ENCODE measurements at regions not wholly inside any gene's neighbourhood (a gene's known extent, or its start where the extent isn't known, plus 50 kb on each side); places are given as distances from the start of the nearest gene placed in this dataset.

- Histone ChIP-seq H4K8ac (ENCODE audit: low read length) (no peak overlapping the region), H3K4ac (ENCODE audit: low read depth in 1 of 2, low read length in 2 of 2) (no peak overlapping the region), H2BK5ac (ENCODE audit: low read depth, low read length, poor library complexity, severe bottlenecking) (no peak overlapping the region), H3K36me3 (ENCODE audit: control insufficient read depth in 1 of 2, insufficient read depth in 2 of 2, low read depth in 1 of 2, low read length in 2 of 2) (no peaks in the 10 kb centered on the region), H4K91ac (ENCODE audit: low read length) (no peak overlapping the region), H2BK120ac (ENCODE audit: low read depth, low read length) (no peak overlapping the region), H3K4me1 (ENCODE audit: control insufficient read depth, insufficient read depth, low read depth, low read length) (no peaks in the 10 kb centered on the region), H3K27me3 (ENCODE audit: control insufficient read depth in 1 of 2, insufficient read depth in 1 of 2, low read length in 2 of 2) (no peaks in the 10 kb centered on the region), H3K4me3 (ENCODE audit: insufficient read depth in 1 of 2, low read depth in 1 of 2, low read length in 2 of 2) (no peak overlapping the region), H3K14ac (ENCODE audit: low read length in 2 of 2) (no peak overlapping the region), H2BK15ac (ENCODE audit: low read depth, poor library complexity, severe bottlenecking) (no peak overlapping the region), H3K4me2 (ENCODE audit: low read length, poor library complexity, severe bottlenecking) (no peak overlapping the region), H2AFZ (ENCODE audit: low read depth, low read length) (no peak overlapping the region), H3K27ac (ENCODE audit: low read length, poor library complexity, severe bottlenecking) (no peak overlapping the region), H3K79me1 (replicated peaks; ENCODE audit: low read length, poor library complexity, severe bottlenecking) (no peaks in the 10 kb centered on the region), H3K18ac (ENCODE audit: low read depth in 1 of 2, low read length in 2 of 2) (no peak overlapping the region), H3K9me3 (ENCODE audit: control insufficient read depth, low read length) (peaks cover 3% of the 10 kb centered on the region), H2BK12ac (ENCODE audit: low read length in 2 of 2) (no peak overlapping the region), H3K23ac (ENCODE audit: low read length in 2 of 2) (no peak overlapping the region), H2AK5ac (ENCODE audit: low read length, severe bottlenecking) (no peak overlapping the region), H3K9ac (ENCODE audit: low read length) (no peak overlapping the region)
- DNase-seq = no peak
- no CpG with 5 or more reads among the region's 2 CpGs for WGBS
Measured at GRCh38 chr3:75129101-75129500, 514.6 kb upstream of the CNTN3 start.

DNA sequence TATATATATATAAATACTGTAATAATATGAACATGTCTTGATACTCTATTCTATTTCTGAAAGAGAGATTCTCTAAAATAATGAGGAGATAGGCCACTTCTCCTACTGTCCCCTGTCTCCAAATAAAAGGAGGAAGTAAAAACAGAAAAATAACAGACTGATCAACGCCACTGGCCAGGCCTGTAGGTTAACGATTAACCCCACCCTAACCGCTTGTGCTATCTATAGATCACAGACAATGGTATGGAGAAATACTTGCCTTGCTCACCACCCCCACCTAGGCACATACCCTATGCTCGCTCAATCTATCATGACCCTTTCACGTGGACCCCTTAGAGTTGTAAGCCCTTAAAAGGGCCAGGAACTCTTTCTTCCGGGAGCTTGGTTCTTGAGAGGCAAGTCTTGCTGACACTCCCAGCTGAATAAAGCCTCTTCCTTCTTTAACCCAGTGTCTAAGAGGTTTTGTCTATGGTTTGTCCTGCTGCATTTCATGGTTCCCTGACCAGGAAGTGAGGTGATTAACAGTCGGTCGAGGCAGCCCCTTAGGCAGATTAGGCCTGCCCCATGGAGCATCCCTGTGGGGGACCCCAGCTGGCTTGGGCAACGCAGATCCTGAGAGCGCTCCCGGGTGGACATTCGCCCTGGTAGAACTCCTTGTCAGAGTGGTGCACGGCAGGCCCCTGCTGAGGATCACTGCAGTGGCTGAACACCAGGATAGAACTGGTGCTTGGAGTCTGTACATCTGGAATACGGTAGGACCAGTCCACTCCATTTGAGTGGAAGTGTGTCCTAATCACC lies 521.8 kb upstream of the CNTN3 start:
- DNase-seq = no peak
- 84% methylated on average over 13 of the region's 14 CpGs for WGBS
- H2AFZ ChIP-seq (ENCODE audit: low read depth, low read length) = no peak overlapping the region

GRCh38 chr3:75138345-75138744 lies 523.9 kb upstream of the CNTN3 start:
- H2AK5ac ChIP-seq (ENCODE audit: low read length, severe bottlenecking) = no peak overlapping the region
- no peak overlapping the region for H2BK12ac ChIP-seq (ENCODE audit: low read length in 2 of 2)
- no peak overlapping the region for H2AFZ ChIP-seq (ENCODE audit: low read depth, low read length)
- H3K23ac ChIP-seq (ENCODE audit: low read length in 2 of 2) = no peak overlapping the region
- no peaks in the 10 kb centered on the region for H3K27me3 ChIP-seq (ENCODE audit: control insufficient read depth in 1 of 2, insufficient read depth in 1 of 2, low read length in 2 of 2)
- H4K8ac ChIP-seq (ENCODE audit: low read length) = no peak overlapping the region
- H3K18ac ChIP-seq (ENCODE audit: low read depth in 1 of 2, low read length in 2 of 2) = no peak overlapping the region
- no peak overlapping the region for H2BK120ac ChIP-seq (ENCODE audit: low read depth, low read length)
- H3K4me1 ChIP-seq (ENCODE audit: control insufficient read depth, insufficient read depth, low read depth, low read length) = no peaks in the 10 kb centered on the region
- no peak overlapping the region for H3K14ac ChIP-seq (ENCODE audit: low read length in 2 of 2)
- H3K79me1 ChIP-seq (replicated peaks; ENCODE audit: low read length, poor library complexity, severe bottlenecking) = no peaks in the 10 kb centered on the region
- no peak overlapping the region for H3K27ac ChIP-seq (ENCODE audit: low read length, poor library complexity, severe bottlenecking)
- WGBS = 87% methylated on average over 7 of the region's 7 CpGs
- H2BK15ac ChIP-seq (ENCODE audit: low read depth, poor library complexity, severe bottlenecking) = no peak overlapping the region
- no peak overlapping the region for H3K9ac ChIP-seq (ENCODE audit: low read length)
- H2BK5ac ChIP-seq (ENCODE audit: low read depth, low read length, poor library complexity, severe bottlenecking) = no peak overlapping the region
- H3K9me3 ChIP-seq (ENCODE audit: control insufficient read depth, low read length) = peaks cover 4% of the 10 kb centered on the region
- no peak overlapping the region for H3K4ac ChIP-seq (ENCODE audit: low read depth in 1 of 2, low read length in 2 of 2)
- H3K36me3 ChIP-seq (ENCODE audit: control insufficient read depth in 1 of 2, insufficient read depth in 2 of 2, low read depth in 1 of 2, low read length in 2 of 2) = no peaks in the 10 kb centered on the region
- H4K91ac ChIP-seq (ENCODE audit: low read length) = no peak overlapping the region
- H3K4me3 ChIP-seq (ENCODE audit: insufficient read depth in 1 of 2, low read depth in 1 of 2, low read length in 2 of 2) = no peak overlapping the region
- H3K4me2 ChIP-seq (ENCODE audit: low read length, poor library complexity, severe bottlenecking) = no peak overlapping the region
- no peak for DNase-seq

More for the DNA sequence above, 521.8 kb upstream of the CNTN3 start:
- Histone ChIP-seq H3K27ac (ENCODE audit: low read length, poor library complexity, severe bottlenecking) (no peak overlapping the region), H3K79me1 (replicated peaks; ENCODE audit: low read length, poor library complexity, severe bottlenecking) (no peaks in the 10 kb centered on the region), H2BK12ac (ENCODE audit: low read length in 2 of 2) (no peak overlapping the region), H3K27me3 (ENCODE audit: control insufficient read depth in 1 of 2, insufficient read depth in 1 of 2, low read length in 2 of 2) (no peaks in the 10 kb centered on the region), H2BK5ac (ENCODE audit: low read depth, low read length, poor library complexity, severe bottlenecking) (no peak overlapping the region), H2AK5ac (ENCODE audit: low read length, severe bottlenecking) (no peak overlapping the region), H3K4me1 (ENCODE audit: control insufficient read depth, insufficient read depth, low read depth, low read length) (no peaks in the 10 kb centered on the region), H3K23ac (ENCODE audit: low read length in 2 of 2) (no peak overlapping the region), H3K36me3 (ENCODE audit: control insufficient read depth in 1 of 2, insufficient read depth in 2 of 2, low read depth in 1 of 2, low read length in 2 of 2) (no peaks in the 10 kb centered on the region), H2BK15ac (ENCODE audit: low read depth, poor library complexity, severe bottlenecking) (no peak overlapping the region), H3K9me3 (ENCODE audit: control insufficient read depth, low read length) (peaks cover 4% of the 10 kb centered on the region), H3K4ac (ENCODE audit: low read depth in 1 of 2, low read length in 2 of 2) (no peak overlapping the region), H3K4me3 (ENCODE audit: insufficient read depth in 1 of 2, low read depth in 1 of 2, low read length in 2 of 2) (no peak overlapping the region), H4K91ac (ENCODE audit: low read length) (no peak overlapping the region), H3K14ac (ENCODE audit: low read length in 2 of 2) (no peak overlapping the region), H3K18ac (ENCODE audit: low read depth in 1 of 2, low read length in 2 of 2) (no peak overlapping the region), H2BK120ac (ENCODE audit: low read depth, low read length) (no peak overlapping the region), H4K8ac (ENCODE audit: low read length) (no peak overlapping the region), H3K9ac (ENCODE audit: low read length) (no peak overlapping the region), H3K4me2 (ENCODE audit: low read length, poor library complexity, severe bottlenecking) (no peak overlapping the region)

DNA sequence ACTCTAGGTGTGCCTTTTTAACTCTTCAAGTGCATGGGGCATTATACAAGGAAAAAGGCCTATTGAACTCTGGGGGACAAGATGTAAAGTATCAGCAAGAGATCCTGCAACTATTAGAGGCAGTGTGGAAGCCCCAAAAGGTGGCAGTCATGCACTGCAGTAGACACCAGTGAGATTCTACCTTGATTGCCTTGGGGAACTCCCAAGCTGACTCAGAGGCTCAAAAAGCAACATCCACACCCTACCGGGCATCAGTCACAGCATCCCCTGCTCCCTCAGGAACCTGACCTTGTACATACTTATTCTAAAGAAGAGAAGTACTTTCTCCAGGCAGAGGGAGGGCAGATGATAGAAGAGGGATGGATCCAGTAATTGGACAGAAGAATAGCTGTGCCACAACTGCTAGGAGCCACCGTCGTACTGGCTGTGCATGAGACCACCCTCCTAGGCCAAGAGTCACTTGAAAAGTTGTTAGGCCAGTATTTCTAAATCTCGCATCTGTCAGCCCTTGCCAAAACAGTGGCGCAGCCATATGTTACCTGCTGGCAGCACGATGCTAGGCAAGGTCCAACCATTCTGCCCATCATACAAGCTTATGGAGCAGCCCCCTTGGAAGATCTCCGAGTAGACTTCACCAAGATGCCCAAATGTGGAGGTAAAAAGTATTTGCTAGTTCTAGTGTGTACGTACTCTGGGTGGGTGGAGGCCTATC lies 523.1 kb upstream of the FRG2C start:
- H3K36me3 ChIP-seq (ENCODE audit: control insufficient read depth in 1 of 2, insufficient read depth in 2 of 2, low read depth in 1 of 2, low read length in 2 of 2) = no peaks in the 10 kb centered on the region
- H3K9ac ChIP-seq (ENCODE audit: low read length) = no peak overlapping the region
- no peak overlapping the region for H2BK5ac ChIP-seq (ENCODE audit: low read depth, low read length, poor library complexity, severe bottlenecking)
- no peaks in the 10 kb centered on the region for H3K4me1 ChIP-seq (ENCODE audit: control insufficient read depth, insufficient read depth, low read depth, low read length)
- no peaks in the 10 kb centered on the region for H3K9me3 ChIP-seq (ENCODE audit: control insufficient read depth, low read length)
- no peak overlapping the region for H3K18ac ChIP-seq (ENCODE audit: low read depth in 1 of 2, low read length in 2 of 2)
- no peak overlapping the region for H3K23ac ChIP-seq (ENCODE audit: low read length in 2 of 2)
- 77% methylated on average over 7 of the region's 8 CpGs for WGBS
- no peak overlapping the region for H3K4me3 ChIP-seq (ENCODE audit: insufficient read depth in 1 of 2, low read depth in 1 of 2, low read length in 2 of 2)
- H3K14ac ChIP-seq (ENCODE audit: low read length in 2 of 2) = no peak overlapping the region
- no peak overlapping the region for H2BK120ac ChIP-seq (ENCODE audit: low read depth, low read length)
- H3K27ac ChIP-seq (ENCODE audit: low read length, poor library complexity, severe bottlenecking) = no peak overlapping the region
- no peaks in the 10 kb centered on the region for H3K27me3 ChIP-seq (ENCODE audit: control insufficient read depth in 1 of 2, insufficient read depth in 1 of 2, low read length in 2 of 2)
- no peak overlapping the region for H3K4ac ChIP-seq (ENCODE audit: low read depth in 1 of 2, low read length in 2 of 2)
- H2BK15ac ChIP-seq (ENCODE audit: low read depth, poor library complexity, severe bottlenecking) = no peak overlapping the region
- no peaks in the 10 kb centered on the region for H3K79me1 ChIP-seq (replicated peaks; ENCODE audit: low read length, poor library complexity, severe bottlenecking)
- H2AK5ac ChIP-seq (ENCODE audit: low read length, severe bottlenecking) = no peak overlapping the region
- H4K91ac ChIP-seq (ENCODE audit: low read length) = no peak overlapping the region
- H4K8ac ChIP-seq (ENCODE audit: low read length) = no peak overlapping the region
- H2BK12ac ChIP-seq (ENCODE audit: low read length in 2 of 2) = no peak overlapping the region
- H3K4me2 ChIP-seq (ENCODE audit: low read length, poor library complexity, severe bottlenecking) = peak overlapping the region; percentile 34
- no peak for DNase-seq
- H2AFZ ChIP-seq (ENCODE audit: low read depth, low read length) = no peak overlapping the region

All from mesenchymal stem cell (in vitro differentiated cells and primary cell).